ENCODE measurements at regions not wholly inside any gene's neighbourhood (a gene's known extent, or its start where the extent isn't known, plus 50 kb on each side); places are given as distances from the start of the nearest gene placed in this dataset.
"Not testable (repeated sequence)": the region's sequence is repeated elsewhere in the genome, so short reads cannot be mapped to it uniquely, and the experiment has no call there.

DNA sequence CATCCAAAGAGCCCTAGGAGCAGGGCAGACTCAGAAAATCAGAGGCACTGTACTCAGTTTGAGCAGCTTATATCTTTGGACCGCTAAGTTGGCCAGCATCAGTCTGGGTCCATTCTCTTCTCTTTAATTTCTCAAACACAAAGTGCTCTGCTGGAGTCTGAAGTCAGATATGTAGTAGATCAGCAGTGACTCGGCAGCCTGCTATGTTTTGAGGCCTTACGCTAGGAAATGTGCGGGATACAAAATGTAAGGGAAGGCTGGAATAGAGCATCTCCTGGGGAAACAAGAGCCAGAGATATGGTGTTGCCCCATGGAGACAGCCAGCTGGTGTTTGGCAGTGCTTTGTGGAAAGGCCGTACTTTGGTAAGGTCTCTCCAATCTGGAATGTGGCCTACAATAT is 60.6 kb upstream of the VKORC1L1 start:
- 89% methylated on average over 5 of the region's 5 CpGs for WGBS (ENCODE audit: low lambda C conversion rate)
- BruUV-seq (replicated peaks) = no TSS peak
- CTCF ChIA-PET (ENCODE audit: low intra/inter-chr PET ratio, low total read pairs) = no interaction called here

DNA sequence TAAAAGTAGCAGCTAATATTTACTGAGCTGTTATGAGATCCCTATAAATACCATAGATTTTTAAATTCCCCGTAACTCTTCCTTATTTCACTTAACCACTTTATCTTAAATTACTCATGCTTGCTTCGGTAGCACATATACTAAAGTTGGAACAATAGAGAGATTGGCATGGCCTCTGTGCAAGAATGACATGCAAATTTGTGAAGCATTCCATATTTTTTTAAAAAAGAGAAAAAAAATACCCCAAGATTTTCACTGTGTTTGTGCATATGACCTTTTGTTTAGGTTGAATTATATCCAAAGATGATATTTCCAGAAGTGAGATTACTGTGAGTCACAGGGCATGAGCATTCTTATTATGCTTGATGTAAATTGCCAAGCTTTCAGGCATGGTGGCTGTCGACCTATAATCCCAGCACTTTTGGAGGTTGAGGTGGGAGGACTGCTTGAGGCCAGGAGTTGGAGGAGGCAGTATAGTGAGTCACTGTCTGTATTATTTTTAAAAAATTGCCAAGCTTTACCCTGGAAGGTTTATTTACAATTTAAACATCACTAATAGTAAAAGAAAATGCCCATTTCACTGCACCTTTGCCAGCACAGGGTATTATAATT is 58.2 kb upstream of the VKORC1L1 start:
- H3K36me3 ChIP-seq (replicated peaks in 1 of 2; ENCODE audit: control insufficient read depth in 1 of 2, insufficient read depth in 2 of 2, low read length in 2 of 2); intact Hi-C loops (cut with micrococcal nuclease; ENCODE audit: unreplicated experiment); BruUV-seq (replicated peaks); H3K27me3 ChIP-seq (ENCODE audit: control insufficient read depth in 1 of 2, insufficient read depth in 2 of 2, low read length in 2 of 2); H3K9ac ChIP-seq (ENCODE audit: insufficient read depth, low read depth, low read length); H3K9me3 ChIP-seq (ENCODE audit: low read length); H3K4me2 ChIP-seq (ENCODE audit: low read depth, low read length); H2AFZ ChIP-seq (ENCODE audit: low read length); FAIRE-seq; POLR2A ChIA-PET; CTCF ChIA-PET (ENCODE audit: low intra/inter-chr PET ratio, low total read pairs); H3K79me2 ChIP-seq (ENCODE audit: insufficient read depth, low read length); H3K27ac ChIP-seq (ENCODE audit: extremely low read length, insufficient read depth, low read length); H4K20me1 ChIP-seq (ENCODE audit: insufficient read depth, low read length); in situ Hi-C loops (cut with HindIII; ENCODE audit: extremely low pct_ligation_motif_present, low pct_unique_long_range_greater_than_20kb); ATAC-seq; DNase-seq (ENCODE audit: low spot score); H3K4me1 ChIP-seq (ENCODE audit: insufficient read depth, low read length); H3K4me3 ChIP-seq (replicated peaks in 1 of 3; ENCODE audit: insufficient read depth in 1 of 3, low read depth in 2 of 3, low read length in 3 of 3): not testable (repeated sequence)
- WGBS (ENCODE audit: low lambda C conversion rate) = 89% methylated on average over 3 of the region's 3 CpGs

More for the DNA sequence above, 60.6 kb upstream of the VKORC1L1 start:
- H3K27ac ChIP-seq (ENCODE audit: extremely low read length, insufficient read depth, low read length) = no peak overlapping the region
- in situ Hi-C loops (cut with HindIII; ENCODE audit: extremely low pct_ligation_motif_present, low pct_unique_long_range_greater_than_20kb) = no loop called here
- DNase-seq (ENCODE audit: low spot score) (no peak), ATAC-seq (no peak), FAIRE-seq (no peak)
- POLR2A ChIA-PET = no interaction called here
- no peak overlapping the region for H2AFZ ChIP-seq (ENCODE audit: low read length)
- no peak for TF ChIP-seq PHF20 (CRISPR knock-in tag; IDR thresholded peaks at IDR 0.05)
- no peak for TF ChIP-seq POLR2A (IDR thresholded peaks at IDR 0.05; ENCODE audit: insufficient read depth in 1 of 2, low read depth in 2 of 2, low read length in 2 of 2)
- TF ChIP-seq TARDBP (CRISPR knock-in tag; IDR thresholded peaks at IDR 0.05) = no peak
- H3K9ac ChIP-seq (ENCODE audit: insufficient read depth, low read depth, low read length) = no peak overlapping the region
- intact Hi-C loops (cut with micrococcal nuclease; ENCODE audit: unreplicated experiment) = no loop called here
- H3K4me3 ChIP-seq (replicated peaks in 1 of 3; ENCODE audit: insufficient read depth in 1 of 3, low read depth in 2 of 3, low read length in 3 of 3) = no peak overlapping the region
- H3K27me3 ChIP-seq (ENCODE audit: control insufficient read depth in 1 of 2, insufficient read depth in 2 of 2, low read length in 2 of 2) = no peaks in the 10 kb centered on the region
- no peaks in the 10 kb centered on the region for H3K36me3 ChIP-seq (replicated peaks in 1 of 2; ENCODE audit: control insufficient read depth in 1 of 2, insufficient read depth in 2 of 2, low read length in 2 of 2)
- H3K79me2 ChIP-seq (ENCODE audit: insufficient read depth, low read length) = no peaks in the 10 kb centered on the region
- H3K9me3 ChIP-seq (ENCODE audit: low read length) = no peaks in the 10 kb centered on the region
- H4K20me1 ChIP-seq (ENCODE audit: insufficient read depth, low read length) = no peaks in the 10 kb centered on the region
- H3K4me2 ChIP-seq (ENCODE audit: low read depth, low read length) = no peak overlapping the region
- H3K4me1 ChIP-seq (ENCODE audit: insufficient read depth, low read length) = no peaks in the 10 kb centered on the region
